Loucy (cell line): ENCODE measurements at regions not wholly inside any gene's neighbourhood (a gene's known extent, or its start where the extent isn't known, plus 50 kb on each side); places are given as distances from the start of the nearest gene placed in this dataset.

Source experiments
- EZH2phosphoT487 ChIP-seq: fragments of 200-600 bp; IDR thresholded peaks from 2 replicates; pipeline ENCODE4 v1.6.1; 2018; ENCODE audit warnings: antibody characterized with exemption, mild to moderate bottlenecking, moderate library complexity, borderline replicate concordance
- TF ChIP-seq, protein P1 (sequence below): fragments of 200-600 bp; sonication (generic); conservative IDR thresholded peaks from 2 replicates; pipeline ENCODE4 v1.5.1; 2014; ENCODE audit warnings: mild to moderate bottlenecking, antibody characterized with exemption, low read length

GRCh38 chrX:65194547-65194946 lies 218.3 kb upstream of the ZC4H2 start:
- TF ChIP-seq, protein P1, sequence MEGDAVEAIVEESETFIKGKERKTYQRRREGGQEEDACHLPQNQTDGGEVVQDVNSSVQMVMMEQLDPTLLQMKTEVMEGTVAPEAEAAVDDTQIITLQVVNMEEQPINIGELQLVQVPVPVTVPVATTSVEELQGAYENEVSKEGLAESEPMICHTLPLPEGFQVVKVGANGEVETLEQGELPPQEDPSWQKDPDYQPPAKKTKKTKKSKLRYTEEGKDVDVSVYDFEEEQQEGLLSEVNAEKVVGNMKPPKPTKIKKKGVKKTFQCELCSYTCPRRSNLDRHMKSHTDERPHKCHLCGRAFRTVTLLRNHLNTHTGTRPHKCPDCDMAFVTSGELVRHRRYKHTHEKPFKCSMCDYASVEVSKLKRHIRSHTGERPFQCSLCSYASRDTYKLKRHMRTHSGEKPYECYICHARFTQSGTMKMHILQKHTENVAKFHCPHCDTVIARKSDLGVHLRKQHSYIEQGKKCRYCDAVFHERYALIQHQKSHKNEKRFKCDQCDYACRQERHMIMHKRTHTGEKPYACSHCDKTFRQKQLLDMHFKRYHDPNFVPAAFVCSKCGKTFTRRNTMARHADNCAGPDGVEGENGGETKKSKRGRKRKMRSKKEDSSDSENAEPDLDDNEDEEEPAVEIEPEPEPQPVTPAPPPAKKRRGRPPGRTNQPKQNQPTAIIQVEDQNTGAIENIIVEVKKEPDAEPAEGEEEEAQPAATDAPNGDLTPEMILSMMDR: no peak
- no peak for TF ChIP-seq EZH2phosphoT487
